GM19455 (cell line): ENCODE measurements at regions not wholly inside any gene's neighbourhood (a gene's known extent, or its start where the extent isn't known, plus 50 kb on each side); places are given as distances from the start of the nearest gene placed in this dataset.

Source experiments
- ATAC-seq: cut with Tn5 transposase; IDR thresholded peaks from one replicate; pipeline ENCODE4 v1.9.1; 2021; ENCODE audit not compliant: unreplicated experiment

GRCh38 chr3:145815707-145816413 lies 345.1 kb downstream of the PLOD2 start:
- ATAC-seq = no peak

GRCh38 chr3:145817870-145818483 lies 343.0 kb downstream of the PLOD2 start:
- ATAC-seq = no peak

GRCh38 chr3:145820170-145820569 lies 340.8 kb downstream of the PLOD2 start:
- no peak for ATAC-seq

- no peak for ATAC-seq
Measured at GRCh38 chr3:145842294-145842902, 318.6 kb downstream of the PLOD2 start.

- no peak for ATAC-seq
Measured at GRCh38 chr3:145843561-145843960, 317.4 kb downstream of the PLOD2 start.

- ATAC-seq = no peak
Measured at GRCh38 chr3:145849115-145849514, 311.9 kb downstream of the PLOD2 start.

GRCh38 chr3:145854499-145854898 lies 306.5 kb downstream of the PLOD2 start:
- no peak for ATAC-seq

- no peak for ATAC-seq
Measured at GRCh38 chr3:145857956-145858355, 303.0 kb downstream of the PLOD2 start.

- ATAC-seq = no peak
Measured at GRCh38 chr3:145864336-145864735, 296.6 kb downstream of the PLOD2 start.

GRCh38 chr3:145865399-145866018 lies 295.5 kb downstream of the PLOD2 start:
- ATAC-seq = no peak

- no peak for ATAC-seq
Measured at GRCh38 chr3:145869958-145870357, 291.0 kb downstream of the PLOD2 start.

- ATAC-seq = no peak
Measured at GRCh38 chr3:145882436-145882835, 278.5 kb downstream of the PLOD2 start.

GRCh38 chr3:145889730-145890129 lies 271.3 kb downstream of the PLOD2 start:
- ATAC-seq = no peak

GRCh38 chr3:145892869-145893268 lies 268.1 kb downstream of the PLOD2 start:
- ATAC-seq = no peak

- no peak for ATAC-seq
Measured at GRCh38 chr3:145893331-145893730, 267.7 kb downstream of the PLOD2 start.

GRCh38 chr3:145898487-145898886 lies 262.5 kb downstream of the PLOD2 start:
- no peak for ATAC-seq

GRCh38 chr3:145899241-145899640 lies 261.7 kb downstream of the PLOD2 start:
- no peak for ATAC-seq

GRCh38 chr3:145900056-145900829 lies 260.7 kb downstream of the PLOD2 start:
- peak; percentile 54 for ATAC-seq

GRCh38 chr3:145902166-145902565 lies 258.8 kb downstream of the PLOD2 start:
- no peak for ATAC-seq

- no peak for ATAC-seq
Measured at GRCh38 chr3:145903472-145904013, 257.4 kb downstream of the PLOD2 start.

GRCh38 chr3:145904138-145904537 lies 256.8 kb downstream of the PLOD2 start:
- ATAC-seq = no peak
